ENCODE measurements at regions not wholly inside any gene's neighbourhood (a gene's known extent, or its start where the extent isn't known, plus 50 kb on each side); places are given as distances from the start of the nearest gene placed in this dataset.

DNA sequence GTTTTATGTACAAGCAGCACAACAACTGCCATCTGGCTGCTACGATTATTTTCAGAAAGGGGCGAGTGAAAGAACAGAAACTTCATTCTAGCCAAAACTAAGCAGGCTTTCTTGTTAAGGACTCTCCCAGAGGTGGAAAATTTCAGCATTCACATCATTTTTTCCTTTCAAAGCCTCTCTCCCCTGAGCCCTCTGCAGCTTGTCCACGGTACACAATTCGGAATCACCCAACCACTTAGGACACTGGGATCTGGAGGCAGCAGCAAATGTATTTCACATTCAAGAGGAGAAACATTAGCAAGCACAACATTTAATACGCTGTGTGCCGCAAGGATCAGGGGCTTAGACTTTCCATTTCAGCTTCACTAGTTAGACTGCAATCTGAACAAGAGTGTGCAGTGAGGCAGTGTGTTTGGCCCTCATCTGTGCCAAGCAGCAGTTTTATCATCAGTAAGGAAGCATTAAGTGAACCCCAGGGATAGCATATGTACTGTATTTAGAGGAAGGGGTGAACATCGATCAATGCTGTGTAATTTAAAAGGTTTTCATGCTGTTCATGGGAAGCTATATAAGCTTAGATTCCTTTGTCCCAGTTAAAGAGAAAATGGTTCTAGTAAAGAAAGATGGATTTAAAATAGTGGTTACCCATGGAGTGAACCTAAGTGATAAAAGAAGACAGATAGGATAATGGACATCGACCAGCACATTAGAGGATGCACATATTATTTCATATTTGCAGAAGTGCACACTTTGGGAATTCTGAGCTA is 504.9 kb downstream of the TBL1XR1 start:
- TF ChIP-seq, protein P1, sequence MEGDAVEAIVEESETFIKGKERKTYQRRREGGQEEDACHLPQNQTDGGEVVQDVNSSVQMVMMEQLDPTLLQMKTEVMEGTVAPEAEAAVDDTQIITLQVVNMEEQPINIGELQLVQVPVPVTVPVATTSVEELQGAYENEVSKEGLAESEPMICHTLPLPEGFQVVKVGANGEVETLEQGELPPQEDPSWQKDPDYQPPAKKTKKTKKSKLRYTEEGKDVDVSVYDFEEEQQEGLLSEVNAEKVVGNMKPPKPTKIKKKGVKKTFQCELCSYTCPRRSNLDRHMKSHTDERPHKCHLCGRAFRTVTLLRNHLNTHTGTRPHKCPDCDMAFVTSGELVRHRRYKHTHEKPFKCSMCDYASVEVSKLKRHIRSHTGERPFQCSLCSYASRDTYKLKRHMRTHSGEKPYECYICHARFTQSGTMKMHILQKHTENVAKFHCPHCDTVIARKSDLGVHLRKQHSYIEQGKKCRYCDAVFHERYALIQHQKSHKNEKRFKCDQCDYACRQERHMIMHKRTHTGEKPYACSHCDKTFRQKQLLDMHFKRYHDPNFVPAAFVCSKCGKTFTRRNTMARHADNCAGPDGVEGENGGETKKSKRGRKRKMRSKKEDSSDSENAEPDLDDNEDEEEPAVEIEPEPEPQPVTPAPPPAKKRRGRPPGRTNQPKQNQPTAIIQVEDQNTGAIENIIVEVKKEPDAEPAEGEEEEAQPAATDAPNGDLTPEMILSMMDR (IDR thresholded peaks at IDR 0.05), result no peak
- no peaks in the 10 kb centered on the region for H3K27me3 ChIP-seq
- H3K36me3 ChIP-seq, result no peaks in the 10 kb centered on the region
- H3K4me3 ChIP-seq, result no peak overlapping the region
- no peaks in the 10 kb centered on the region for H3K4me1 ChIP-seq
- intact Hi-C loops (cut with DNase I), result no loop called here
- no peaks in the 10 kb centered on the region for H3K9me3 ChIP-seq
- DNase-seq (ENCODE audit: low spot score in 2 of 2), result no peak
- no peak overlapping the region for H3K27ac ChIP-seq

DNA sequence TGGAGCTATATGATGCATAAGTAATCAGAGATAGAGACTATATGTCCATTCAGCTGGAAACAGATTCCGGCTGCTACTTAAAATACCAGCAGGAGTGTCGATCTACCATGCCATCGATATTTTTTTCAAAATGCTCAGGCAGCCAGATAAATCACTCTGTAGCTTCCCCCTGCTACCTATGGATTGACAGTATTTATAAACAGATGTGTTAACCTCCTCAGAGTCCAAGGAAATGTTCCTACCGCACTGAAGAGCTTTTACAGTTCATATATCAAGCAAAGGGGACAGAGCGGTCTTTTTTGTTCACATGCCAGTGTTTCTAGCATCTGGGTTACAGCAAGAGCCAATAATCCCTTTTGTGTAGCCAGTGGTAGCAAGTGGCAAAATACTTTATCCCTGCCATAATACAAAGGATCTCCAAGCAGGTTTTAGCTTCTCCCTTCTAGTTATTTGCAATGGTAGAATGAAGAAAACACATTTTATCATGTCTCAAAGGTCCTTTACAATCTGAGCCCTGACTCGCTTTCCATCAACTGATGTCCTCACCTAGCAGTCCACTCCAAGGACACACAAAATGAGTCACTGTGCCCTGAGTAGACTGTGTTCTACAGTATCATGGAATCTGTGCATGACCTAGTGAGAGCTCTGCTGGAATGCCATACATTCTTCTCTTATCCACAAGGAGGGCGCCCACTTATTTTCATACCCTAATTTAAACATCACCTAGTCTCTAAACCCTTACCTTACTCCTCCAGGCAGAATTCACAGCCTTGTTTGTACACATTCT is 507.0 kb downstream of the TBL1XR1 start:
- Histone ChIP-seq H3K4me3 (no peak overlapping the region), H3K36me3 (no peaks in the 10 kb centered on the region), H3K9me3 (no peaks in the 10 kb centered on the region), H3K27ac (no peak overlapping the region), H3K4me1 (no peaks in the 10 kb centered on the region), H3K27me3 (no peaks in the 10 kb centered on the region)
- TF ChIP-seq, protein P1 (IDR thresholded peaks at IDR 0.05), result no peak
- intact Hi-C loops (cut with DNase I), result no loop called here
- no peak for DNase-seq (ENCODE audit: low spot score in 2 of 2)

DNA sequence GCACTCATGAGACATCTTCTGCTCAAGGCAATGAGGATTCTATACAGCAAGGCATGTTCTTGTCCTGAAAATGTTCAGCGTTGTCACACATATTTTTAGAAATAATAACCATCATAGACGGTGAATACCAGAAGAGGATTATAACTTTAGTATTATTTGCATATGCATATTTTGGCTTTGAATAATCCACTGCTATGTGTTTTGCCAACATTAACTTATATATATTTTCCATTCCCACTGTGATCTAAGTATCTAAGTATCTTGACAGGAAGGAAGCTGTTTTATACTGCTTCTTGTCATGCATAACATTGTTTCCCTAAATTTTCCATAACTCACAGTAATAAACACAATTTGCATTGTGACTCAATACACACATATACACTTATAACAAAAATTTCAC is 509.5 kb downstream of the TBL1XR1 start:
- Histone ChIP-seq H3K9me3 (peaks cover 0 to 7% of the 10 kb centered on the region in 2 donors), H3K36me3 (no peaks in the 10 kb centered on the region), H3K4me3 (no peak overlapping the region), H3K27ac (no peak overlapping the region), H3K27me3 (no peaks in the 10 kb centered on the region), H3K4me1 (no peaks in the 10 kb centered on the region)
- TF ChIP-seq, protein P1 (IDR thresholded peaks at IDR 0.05), result no peak
- intact Hi-C loops (cut with DNase I), result no loop called here
- no peak for DNase-seq (ENCODE audit: low spot score in 2 of 2)

DNA sequence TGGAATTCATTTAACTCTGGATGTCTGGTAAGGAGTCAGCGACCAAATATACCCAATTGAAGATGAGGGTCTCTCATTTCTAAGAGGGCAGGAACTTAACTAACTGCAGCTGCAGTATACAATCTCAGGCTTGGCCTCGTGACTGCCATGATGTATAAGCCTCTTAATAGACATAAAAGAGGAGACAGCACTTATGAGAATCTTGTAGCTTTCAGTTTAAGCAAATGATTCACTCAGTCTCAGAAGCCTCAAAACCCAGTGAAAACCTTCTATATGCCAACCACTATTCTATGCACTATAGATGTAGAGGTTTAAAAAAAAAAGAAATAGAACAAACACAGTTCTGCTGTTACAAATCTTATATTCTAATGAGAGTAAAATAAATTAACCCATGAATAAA is 513.9 kb downstream of the TBL1XR1 start:
- Histone ChIP-seq H3K27me3 (no peaks in the 10 kb centered on the region), H3K36me3 (no peaks in the 10 kb centered on the region), H3K27ac (no peak overlapping the region), H3K4me1 (no peaks in the 10 kb centered on the region), H3K4me3 (no peak overlapping the region), H3K9me3 (peaks cover 0 to 10% of the 10 kb centered on the region in 2 donors)
- TF ChIP-seq, protein P1 (IDR thresholded peaks at IDR 0.05), result no peak
- intact Hi-C loops (cut with DNase I), result no loop called here
- no peak for DNase-seq (ENCODE audit: low spot score in 2 of 2)

DNA sequence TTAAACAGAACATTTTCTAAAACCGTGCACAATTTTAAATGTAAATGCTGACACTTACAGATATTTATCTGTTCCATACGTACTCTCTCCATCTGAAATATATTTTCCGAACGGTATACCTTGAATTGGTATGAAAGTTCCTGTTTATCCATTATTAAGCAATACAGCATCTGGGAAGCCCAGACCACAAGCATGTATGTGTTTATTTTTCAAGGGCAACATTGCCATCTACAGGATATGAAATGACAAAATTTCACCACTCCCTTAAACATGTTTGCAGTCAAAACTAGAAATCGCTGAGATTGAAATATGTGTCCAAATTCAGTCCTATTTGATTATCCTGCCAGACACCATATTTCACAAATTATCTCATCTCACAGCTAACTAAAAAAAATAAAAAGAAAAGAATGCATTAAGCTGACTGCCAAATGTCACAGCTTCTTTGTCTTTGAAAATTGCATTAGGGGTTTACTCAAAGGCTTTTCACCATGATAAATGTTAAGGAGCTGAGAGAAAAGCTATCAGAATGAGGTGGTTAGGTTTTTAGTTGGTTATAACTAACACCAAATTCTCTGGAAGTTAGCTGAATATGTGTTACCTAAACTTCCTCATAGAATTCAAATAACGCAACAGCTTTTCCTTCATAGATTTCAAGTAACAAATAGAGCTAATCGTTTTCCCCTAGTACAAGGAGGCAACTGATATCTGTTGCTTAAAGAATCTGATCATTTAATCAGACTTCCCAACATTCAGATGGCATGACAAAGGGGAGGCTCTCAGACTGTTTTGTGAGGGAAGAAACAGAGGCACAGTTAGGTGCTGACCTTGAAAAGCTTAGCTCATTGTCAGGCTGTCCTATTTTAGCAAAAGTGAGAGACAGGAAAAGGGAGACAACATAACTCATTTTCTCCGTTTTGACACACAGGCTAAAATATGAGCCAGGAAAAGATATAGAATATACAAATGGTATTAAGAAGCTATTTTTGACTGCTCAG is 533.1 kb downstream of the TBL1XR1 start:
- Histone ChIP-seq H3K4me1 (peaks cover 0 to 3% of the 10 kb centered on the region in 2 donors), H3K4me3 (no peak overlapping the region), H3K27ac (peak overlapping the region in 1 of 2 donors; percentile 11), H3K9me3 (no peaks in the 10 kb centered on the region), H3K27me3 (no peaks in the 10 kb centered on the region), H3K36me3 (no peaks in the 10 kb centered on the region)
- intact Hi-C loops (cut with DNase I), result no loop called here
- DNase-seq (ENCODE audit: low spot score in 2 of 2), result no peak
- TF ChIP-seq, protein P1 (IDR thresholded peaks at IDR 0.05), result peak in 2 of 3 experiments; percentile 18 to 39
